VCaP (cell line): ENCODE measurements at regions not wholly inside any gene's neighbourhood (a gene's known extent, or its start where the extent isn't known, plus 50 kb on each side); places are given as distances from the start of the nearest gene placed in this dataset.

Source experiments
- H3K27ac ChIP-seq: fragments of 450-650 bp; 2 replicates; pipeline ENCODE4 v1.5.1; 2017
- TF ChIP-seq, protein P1 (sequence below): fragments of 450-650 bp; conservative IDR thresholded peaks from 2 replicates; pipeline ENCODE4 v1.5.1; 2017; ENCODE audit warnings: mild to moderate bottlenecking, moderate library complexity

DNA sequence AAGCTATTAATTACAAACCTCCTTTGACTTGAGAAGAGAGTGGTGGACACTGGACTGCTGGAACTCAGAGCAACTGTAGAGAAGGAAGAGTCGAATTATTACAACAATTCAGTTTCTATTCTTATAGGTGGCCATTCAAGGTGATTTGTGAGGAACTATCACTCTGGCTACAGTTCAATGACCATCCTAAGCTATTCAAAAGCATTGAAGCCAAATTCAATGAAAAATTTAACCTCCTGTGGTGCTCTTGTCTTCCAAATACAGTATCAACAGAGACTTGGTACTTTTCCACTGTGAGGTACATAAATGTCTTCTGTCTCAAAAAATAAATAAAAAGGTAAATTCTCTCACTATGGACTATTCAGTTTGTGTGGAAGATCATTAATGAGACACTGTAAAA lies 513.3 kb upstream of the SEMA6D start:
- TF ChIP-seq, protein P1, sequence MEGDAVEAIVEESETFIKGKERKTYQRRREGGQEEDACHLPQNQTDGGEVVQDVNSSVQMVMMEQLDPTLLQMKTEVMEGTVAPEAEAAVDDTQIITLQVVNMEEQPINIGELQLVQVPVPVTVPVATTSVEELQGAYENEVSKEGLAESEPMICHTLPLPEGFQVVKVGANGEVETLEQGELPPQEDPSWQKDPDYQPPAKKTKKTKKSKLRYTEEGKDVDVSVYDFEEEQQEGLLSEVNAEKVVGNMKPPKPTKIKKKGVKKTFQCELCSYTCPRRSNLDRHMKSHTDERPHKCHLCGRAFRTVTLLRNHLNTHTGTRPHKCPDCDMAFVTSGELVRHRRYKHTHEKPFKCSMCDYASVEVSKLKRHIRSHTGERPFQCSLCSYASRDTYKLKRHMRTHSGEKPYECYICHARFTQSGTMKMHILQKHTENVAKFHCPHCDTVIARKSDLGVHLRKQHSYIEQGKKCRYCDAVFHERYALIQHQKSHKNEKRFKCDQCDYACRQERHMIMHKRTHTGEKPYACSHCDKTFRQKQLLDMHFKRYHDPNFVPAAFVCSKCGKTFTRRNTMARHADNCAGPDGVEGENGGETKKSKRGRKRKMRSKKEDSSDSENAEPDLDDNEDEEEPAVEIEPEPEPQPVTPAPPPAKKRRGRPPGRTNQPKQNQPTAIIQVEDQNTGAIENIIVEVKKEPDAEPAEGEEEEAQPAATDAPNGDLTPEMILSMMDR, result no peak
- H3K27ac ChIP-seq, result no peak overlapping the region

DNA sequence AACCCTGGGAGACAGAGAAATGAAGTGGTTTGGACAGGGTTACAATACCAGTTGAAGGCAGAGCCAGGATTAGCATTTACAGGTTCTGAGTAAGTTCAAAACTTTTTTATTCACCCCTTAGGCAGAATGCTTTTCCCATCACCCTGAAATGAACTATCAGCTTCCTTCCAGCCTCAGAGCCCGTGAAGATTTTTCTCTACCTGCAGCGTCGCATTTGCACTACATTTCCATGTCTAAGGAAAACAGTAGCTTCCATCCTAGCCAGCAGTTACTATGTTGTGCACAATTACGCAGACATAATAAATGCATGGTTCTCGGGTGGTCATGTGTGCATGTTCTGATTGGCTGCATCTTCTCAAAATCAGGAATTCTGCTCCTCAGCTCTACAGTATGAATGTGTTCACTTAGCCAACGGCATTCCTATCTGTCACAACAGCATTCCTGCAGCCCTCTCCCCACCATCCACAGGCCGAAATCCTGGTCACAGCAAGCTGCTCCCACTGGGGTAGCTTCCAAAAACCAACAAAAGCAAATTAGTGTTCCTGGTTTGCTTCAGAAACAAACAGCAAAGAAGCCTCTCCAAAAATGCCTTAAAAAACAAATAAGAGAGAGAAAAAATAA lies 510.8 kb upstream of the SEMA6D start:
- TF ChIP-seq, protein P1, result no peak
- H3K27ac ChIP-seq, result no peak overlapping the region

DNA sequence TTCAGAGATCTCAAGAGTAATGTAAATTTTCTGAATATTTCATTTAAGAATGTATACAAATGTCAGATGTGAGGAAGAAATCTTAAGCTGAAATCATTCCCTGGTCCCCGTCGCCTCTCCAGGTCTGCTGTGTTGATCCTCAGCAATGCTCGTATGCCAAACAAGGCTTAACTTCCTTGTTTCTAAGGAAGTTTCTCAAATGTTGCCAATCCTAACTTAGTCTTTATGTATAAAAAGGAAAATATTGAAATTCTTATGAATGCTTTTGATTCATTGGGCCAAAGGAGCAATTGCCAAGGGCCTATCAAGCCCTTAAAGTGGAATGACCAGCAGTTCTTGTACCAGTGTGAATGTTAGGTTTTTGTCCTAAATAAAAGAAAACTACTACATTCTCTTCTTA lies 507.7 kb upstream of the SEMA6D start:
- H3K27ac ChIP-seq, result no peak overlapping the region
- TF ChIP-seq, protein P1, result no peak

DNA sequence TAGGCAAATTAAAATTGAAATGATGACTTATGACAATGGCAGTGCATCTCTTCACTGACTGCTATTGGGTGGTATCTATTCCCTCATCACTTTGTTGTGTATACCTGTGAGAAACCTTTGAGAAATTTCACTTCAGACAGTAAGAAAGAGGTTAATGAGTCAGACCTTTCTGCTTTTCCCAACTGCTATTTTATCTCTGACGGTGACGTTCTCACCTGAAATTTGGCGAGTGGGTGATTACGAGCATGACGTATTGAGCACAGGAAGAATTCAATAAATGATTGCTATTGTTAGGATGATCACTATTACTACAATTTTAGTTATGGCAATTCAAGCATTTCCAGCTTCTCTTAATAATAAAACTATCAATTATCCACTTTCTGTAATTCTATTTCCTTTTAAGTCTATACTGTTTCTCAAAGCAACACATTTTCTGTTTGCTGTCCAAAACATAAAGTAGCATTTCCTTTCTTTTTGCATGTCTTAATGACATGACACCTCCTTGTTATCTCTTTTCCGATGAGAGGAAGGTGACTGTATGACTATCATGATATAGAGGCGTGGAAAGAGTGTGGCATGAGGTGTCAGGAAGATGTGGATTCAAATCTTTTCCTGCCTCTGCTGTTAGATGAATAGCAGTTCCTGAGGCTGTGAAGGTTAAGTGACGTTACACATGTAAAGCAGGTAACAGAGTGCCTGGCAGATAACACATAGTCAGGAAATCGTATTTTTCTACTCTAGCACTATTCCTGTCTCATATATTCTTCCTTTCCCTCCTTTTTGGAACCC lies 504.9 kb upstream of the SEMA6D start:
- no peak overlapping the region for H3K27ac ChIP-seq
- TF ChIP-seq, protein P1, result no peak

DNA sequence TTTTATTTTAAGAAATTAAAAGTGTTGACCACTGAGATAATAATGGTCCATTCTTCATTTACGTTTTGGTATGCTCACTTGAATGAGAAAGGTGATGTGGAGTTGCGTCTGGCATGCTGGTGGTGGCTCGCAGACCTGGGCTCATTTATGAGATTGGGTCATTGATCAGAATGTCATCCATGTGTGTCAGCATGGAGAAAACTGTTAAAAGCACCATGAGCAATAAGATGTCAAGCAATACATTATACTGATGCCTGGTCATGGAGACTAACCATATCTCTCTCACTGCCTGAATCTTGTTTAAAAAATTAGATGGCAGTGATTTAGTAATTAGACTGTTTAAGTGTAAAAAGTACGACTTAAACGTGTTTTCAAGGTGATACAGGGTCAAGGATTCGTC lies 503.4 kb upstream of the SEMA6D start:
- TF ChIP-seq, protein P1, result no peak
- H3K27ac ChIP-seq, result no peak overlapping the region

DNA sequence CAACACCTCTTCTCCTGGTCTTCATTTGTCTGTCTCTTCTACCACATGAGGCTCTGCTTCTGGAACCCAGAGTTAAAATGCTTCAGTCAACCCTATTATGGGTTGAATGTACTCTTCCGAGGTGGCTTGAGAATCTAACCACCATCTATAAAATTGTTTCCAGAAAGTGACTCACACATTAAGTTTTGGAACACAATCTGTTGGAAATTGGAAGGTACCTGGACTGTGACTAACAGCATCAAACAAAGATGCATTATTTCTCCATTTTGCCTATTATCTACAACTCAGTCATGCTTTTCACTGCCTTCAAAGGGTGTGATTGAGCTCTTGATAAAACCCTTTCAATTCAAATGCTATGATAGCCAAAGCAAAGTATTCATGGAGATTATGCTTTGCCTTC lies 499.0 kb upstream of the SEMA6D start:
- no peak overlapping the region for H3K27ac ChIP-seq

DNA sequence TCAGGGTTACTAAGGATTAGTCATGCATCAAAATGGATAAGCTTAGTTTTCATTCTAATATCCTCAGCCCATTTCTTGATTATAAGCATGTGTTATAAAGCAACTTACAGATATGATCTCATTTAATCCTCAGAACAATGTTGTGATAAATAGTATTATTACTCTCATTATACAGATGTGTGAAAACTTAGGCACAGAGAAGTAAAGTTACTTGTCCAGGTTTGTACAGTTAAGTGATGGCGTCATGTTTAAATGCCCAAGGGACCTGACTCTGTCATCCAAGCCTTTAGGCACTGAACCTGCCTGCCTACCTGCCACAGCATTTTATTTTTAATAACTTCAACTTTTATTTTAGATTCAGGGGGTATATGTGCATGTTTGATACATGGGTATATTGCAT lies 472.9 kb upstream of the SEMA6D start:
- TF ChIP-seq, protein P1, result no peak
- H3K27ac ChIP-seq, result no peak overlapping the region

More for the DNA sequence above, 499.0 kb upstream of the SEMA6D start:
- TF ChIP-seq, protein P1, result no peak
